Mesenchymal stem cell (in vitro differentiated cells and primary cell): ENCODE measurements at regions not wholly inside any gene's neighbourhood (a gene's known extent, or its start where the extent isn't known, plus 50 kb on each side); places are given as distances from the start of the nearest gene placed in this dataset.

Experiments
- DNase-seq: peaks from one replicate; pipeline ENCODE4 v3.0.0-alpha.2; 2013
- H2AFZ ChIP-seq: one replicate; pipeline ENCODE4 v1.6.1; 2013; ENCODE audit warnings: low read depth, mild to moderate bottlenecking, control low read depth, inconsistent platforms, low read length, moderate library complexity
- H2AK5ac ChIP-seq: 2 replicates; pipeline ENCODE4 v1.6.1; 2013; ENCODE audit warnings: low read length, moderate library complexity, mild to moderate bottlenecking, inconsistent platforms; ENCODE audit not compliant: severe bottlenecking
- H2BK120ac ChIP-seq: one replicate; pipeline ENCODE4 v1.6.1; 2013; ENCODE audit warnings: low read depth, mild to moderate bottlenecking, inconsistent platforms, low read length, moderate library complexity
- H2BK12ac ChIP-seq, 2 experiments: one replicate each; pipeline ENCODE4 v1.6.1; 2013; ENCODE audit warnings: inconsistent platforms in 2 of 2, low read length in 2 of 2, mild to moderate bottlenecking in 2 of 2, moderate library complexity in 2 of 2, control low read depth in 1 of 2
- H2BK15ac ChIP-seq: one replicate; pipeline ENCODE4 v1.6.1; 2013; ENCODE audit warnings: mild to moderate bottlenecking, low read depth, inconsistent platforms; ENCODE audit not compliant: poor library complexity, severe bottlenecking
- H2BK5ac ChIP-seq: 2 replicates; pipeline ENCODE4 v1.6.1; 2013; ENCODE audit warnings: low read depth, mild to moderate bottlenecking, low read length, control low read depth, inconsistent platforms; ENCODE audit not compliant: poor library complexity, severe bottlenecking
- H3K14ac ChIP-seq, 2 experiments: one replicate each; pipeline ENCODE4 v1.6.1; 2013; ENCODE audit warnings: inconsistent platforms in 2 of 2, low read length in 2 of 2, control low read depth in 1 of 2, mild to moderate bottlenecking in 1 of 2, moderate library complexity in 1 of 2
- H3K18ac ChIP-seq, 2 experiments: one replicate each; pipeline ENCODE4 v1.6.1; 2013; ENCODE audit warnings: inconsistent platforms in 2 of 2, low read length in 2 of 2, control low read depth in 1 of 2, low read depth in 1 of 2, mild to moderate bottlenecking in 1 of 2
- H3K23ac ChIP-seq, 2 experiments: one replicate each; pipeline ENCODE4 v1.6.1; 2013; ENCODE audit warnings: inconsistent platforms in 2 of 2, low read length in 2 of 2, mild to moderate bottlenecking in 2 of 2, moderate library complexity in 2 of 2, control low read depth in 1 of 2
- H3K27ac ChIP-seq: 2 replicates; pipeline ENCODE4 v1.5.1; 2013; ENCODE audit warnings: mild to moderate bottlenecking, moderate library complexity, low read length, control low read depth, inconsistent platforms; ENCODE audit not compliant: poor library complexity, severe bottlenecking
- H3K27me3 ChIP-seq, 2 experiments: 2 replicates each; pipeline versions ENCODE4 v1.6.1 to v1.7.0; 2013; ENCODE audit warnings: low read length in 2 of 2, mild to moderate bottlenecking in 2 of 2, moderate library complexity in 2 of 2, control low read depth in 1 of 2, inconsistent platforms in 1 of 2; ENCODE audit not compliant: control insufficient read depth in 1 of 2, insufficient read depth in 1 of 2
- H3K36me3 ChIP-seq, 2 experiments: 2 replicates each; pipeline versions ENCODE4 v1.6.1 to v1.7.0; 2013; ENCODE audit warnings: low read length in 2 of 2, control low read depth in 1 of 2, inconsistent platforms in 1 of 2, low read depth in 1 of 2, mild to moderate bottlenecking in 1 of 2; ENCODE audit not compliant: insufficient read depth in 2 of 2, control insufficient read depth in 1 of 2
- H3K4ac ChIP-seq, 2 experiments: one replicate each; pipeline ENCODE4 v1.6.1; 2013; ENCODE audit warnings: inconsistent platforms in 2 of 2, low read length in 2 of 2, mild to moderate bottlenecking in 2 of 2, moderate library complexity in 2 of 2, control low read depth in 1 of 2, low read depth in 1 of 2
- H3K4me1 ChIP-seq: 2 replicates; pipeline ENCODE4 v1.6.1; 2013; ENCODE audit warnings: low read depth, low read length, control low read depth; ENCODE audit not compliant: control insufficient read depth, insufficient read depth
- H3K4me2 ChIP-seq: 2 replicates; pipeline ENCODE4 v1.6.1; 2013; ENCODE audit warnings: low read length, mild to moderate bottlenecking, inconsistent platforms; ENCODE audit not compliant: poor library complexity, severe bottlenecking
- H3K4me3 ChIP-seq, 2 experiments: 2 replicates each; pipeline versions ENCODE4 v1.5.1 to v1.7.0; 2013; ENCODE audit warnings: low read length in 2 of 2, mild to moderate bottlenecking in 2 of 2, control low read depth in 1 of 2, low read depth in 1 of 2; ENCODE audit not compliant: insufficient read depth in 1 of 2
- H3K79me1 ChIP-seq: replicated peaks from 2 replicates; pipeline ENCODE4 v1.6.1; 2013; ENCODE audit warnings: mild to moderate bottlenecking, control low read depth, low read length, inconsistent platforms; ENCODE audit not compliant: poor library complexity, severe bottlenecking
- H3K9ac ChIP-seq: 2 replicates; pipeline ENCODE4 v1.7.0; 2013; ENCODE audit warnings: mild to moderate bottlenecking, low read length, moderate library complexity
- H3K9me3 ChIP-seq: 2 replicates; pipeline ENCODE4 v1.7.0; 2013; ENCODE audit warnings: mild to moderate bottlenecking, low read length; ENCODE audit not compliant: control insufficient read depth
- H4K8ac ChIP-seq: one replicate; pipeline ENCODE4 v1.6.1; 2013; ENCODE audit warnings: inconsistent platforms, mild to moderate bottlenecking, low read length, moderate library complexity
- H4K91ac ChIP-seq: one replicate; pipeline ENCODE4 v1.6.1; 2013; ENCODE audit warnings: mild to moderate bottlenecking, low read length, inconsistent platforms
- WGBS: methylation state at CpG from one replicate; pipeline ENCODE4 v1.1.7; 2013; ENCODE audit warnings: mixed read lengths; 5-methylcytosine and 5-hydroxymethylcytosine counted together

DNA sequence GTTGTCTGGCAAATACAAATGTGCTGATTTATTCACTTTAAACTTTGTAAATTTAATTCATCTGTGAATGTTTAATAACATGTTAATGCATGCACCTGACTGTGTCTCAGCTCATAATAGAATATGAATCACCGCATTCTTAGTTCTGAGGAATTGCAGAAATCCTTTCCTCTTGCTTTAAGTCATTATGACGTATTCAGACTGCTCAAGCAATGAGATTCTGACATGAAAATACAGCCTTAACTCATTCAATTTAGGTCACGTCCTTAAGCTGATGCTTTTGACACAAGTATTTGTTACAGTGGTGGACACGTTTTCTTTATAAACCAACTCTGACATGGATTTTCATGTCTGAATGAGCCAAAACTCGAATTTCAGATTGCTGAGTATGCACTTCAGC is 541.0 kb upstream of the KLF12 start:
- DNase-seq = no peak
- no peak overlapping the region for H3K14ac ChIP-seq
- H3K4ac ChIP-seq = no peak overlapping the region
- no peak overlapping the region for H2BK5ac ChIP-seq
- no peak overlapping the region for H2BK12ac ChIP-seq
- H2AK5ac ChIP-seq = no peak overlapping the region
- no peaks in the 10 kb centered on the region for H3K79me1 ChIP-seq
- no peak overlapping the region for H2AFZ ChIP-seq
- no peaks in the 10 kb centered on the region for H3K27me3 ChIP-seq
- H3K9ac ChIP-seq = no peak overlapping the region
- no peak overlapping the region for H3K23ac ChIP-seq
- no peak overlapping the region for H2BK120ac ChIP-seq
- H3K4me1 ChIP-seq = no peaks in the 10 kb centered on the region
- H3K4me3 ChIP-seq = no peak overlapping the region
- no peak overlapping the region for H3K18ac ChIP-seq
- no peak overlapping the region for H4K8ac ChIP-seq
- no peak overlapping the region for H3K27ac ChIP-seq
- H3K9me3 ChIP-seq = no peaks in the 10 kb centered on the region
- H2BK15ac ChIP-seq = no peak overlapping the region
- 82% methylated on average over 3 of the region's 5 CpGs for WGBS
- no peak overlapping the region for H4K91ac ChIP-seq
- H3K36me3 ChIP-seq = no peaks in the 10 kb centered on the region
- no peak overlapping the region for H3K4me2 ChIP-seq

GRCh38 chr13:74674720-74675119 is 540.5 kb upstream of the KLF12 start:
- H4K91ac ChIP-seq = no peak overlapping the region
- H3K27ac ChIP-seq = no peak overlapping the region
- no peaks in the 10 kb centered on the region for H3K36me3 ChIP-seq
- H4K8ac ChIP-seq = no peak overlapping the region
- H3K27me3 ChIP-seq = no peaks in the 10 kb centered on the region
- no peak overlapping the region for H2BK12ac ChIP-seq
- no peak overlapping the region for H3K4me3 ChIP-seq
- no peak overlapping the region for H3K4me2 ChIP-seq
- no peak overlapping the region for H3K9ac ChIP-seq
- no peaks in the 10 kb centered on the region for H3K79me1 ChIP-seq
- no peak overlapping the region for H3K18ac ChIP-seq
- H3K4me1 ChIP-seq = no peaks in the 10 kb centered on the region
- H3K23ac ChIP-seq = no peak overlapping the region
- no peak overlapping the region for H2AK5ac ChIP-seq
- H2BK15ac ChIP-seq = no peak overlapping the region
- no peak overlapping the region for H2BK120ac ChIP-seq
- H3K9me3 ChIP-seq = no peaks in the 10 kb centered on the region
- no CpG with 5 or more reads among the region's 1 CpG for WGBS
- H3K14ac ChIP-seq = no peak overlapping the region
- H2BK5ac ChIP-seq = no peak overlapping the region
- no peak for DNase-seq
- H3K4ac ChIP-seq = no peak overlapping the region
- H2AFZ ChIP-seq = no peak overlapping the region

DNA sequence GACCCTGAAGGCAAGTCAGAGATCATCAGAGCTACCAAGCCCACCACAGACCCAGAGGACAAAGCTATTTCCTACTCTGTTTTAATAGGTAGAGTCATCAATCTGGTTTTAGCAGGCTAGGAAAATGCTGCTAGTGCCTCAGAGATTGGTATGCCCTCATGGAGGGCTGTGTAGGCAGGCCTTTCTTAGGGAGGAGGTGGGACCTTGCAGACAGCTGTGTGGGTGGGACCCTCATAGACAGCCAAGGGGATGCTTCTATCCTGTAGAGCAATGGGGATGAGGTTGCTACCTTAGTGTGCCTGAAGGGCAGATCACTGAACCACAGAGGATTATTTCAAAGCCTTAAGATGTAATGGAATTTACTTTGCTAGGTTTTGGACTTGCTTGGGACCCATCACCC is 534.9 kb upstream of the KLF12 start:
- no peak overlapping the region for H3K9ac ChIP-seq

DNA sequence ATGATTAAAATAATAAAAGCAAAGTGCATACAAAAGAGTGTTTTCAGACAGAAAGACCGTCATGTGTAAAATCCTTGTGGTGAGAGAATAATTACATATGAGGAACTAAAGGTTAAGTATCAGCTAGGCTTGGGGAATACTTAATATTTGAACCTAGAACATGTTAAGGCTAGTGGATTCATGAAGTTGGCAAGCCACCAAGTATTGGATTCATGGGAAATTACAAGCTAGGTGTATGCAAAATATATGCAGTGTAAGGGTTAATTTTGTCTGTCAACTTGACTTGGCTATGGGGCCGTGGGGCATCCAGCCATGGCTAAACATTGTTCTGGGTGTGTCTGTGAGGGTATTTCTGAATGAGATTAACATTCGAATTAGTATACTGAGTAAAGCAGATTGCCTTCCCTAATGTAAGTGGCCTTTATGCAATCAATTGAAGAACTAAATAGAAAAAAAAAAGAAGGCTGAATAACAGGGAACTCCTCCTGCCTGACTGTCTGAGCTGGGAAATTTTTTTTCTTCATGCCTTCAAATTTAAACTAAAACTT is 533.5 kb upstream of the KLF12 start:
- Histone ChIP-seq H2BK15ac (no peak overlapping the region), H3K9ac (no peak overlapping the region), H3K36me3 (no peaks in the 10 kb centered on the region), H2BK5ac (no peak overlapping the region), H2AFZ (no peak overlapping the region), H3K4me3 (no peak overlapping the region), H4K8ac (no peak overlapping the region), H3K4me1 (no peaks in the 10 kb centered on the region), H2AK5ac (no peak overlapping the region), H4K91ac (no peak overlapping the region), H3K4ac (no peak overlapping the region), H3K27ac (no peak overlapping the region), H3K18ac (no peak overlapping the region), H3K4me2 (no peak overlapping the region), H2BK12ac (no peak overlapping the region), H3K23ac (no peak overlapping the region), H3K27me3 (no peaks in the 10 kb centered on the region), H2BK120ac (no peak overlapping the region), H3K79me1 (no peaks in the 10 kb centered on the region), H3K14ac (no peak overlapping the region), H3K9me3 (no peaks in the 10 kb centered on the region)
- DNase-seq = no peak
- 82% methylated on average over 2 of the region's 3 CpGs for WGBS

More for the DNA sequence above, 534.9 kb upstream of the KLF12 start:
- Histone ChIP-seq H3K36me3 (no peaks in the 10 kb centered on the region), H3K4me3 (no peak overlapping the region), H3K9me3 (no peaks in the 10 kb centered on the region), H2BK15ac (no peak overlapping the region), H3K79me1 (no peaks in the 10 kb centered on the region), H4K8ac (no peak overlapping the region), H3K4me1 (no peaks in the 10 kb centered on the region), H3K14ac (no peak overlapping the region), H2AFZ (no peak overlapping the region), H2AK5ac (no peak overlapping the region), H3K4me2 (no peak overlapping the region), H3K4ac (no peak overlapping the region), H2BK12ac (peak overlapping the region in 1 of 2 experiments; percentile 31), H3K23ac (no peak overlapping the region), H3K27me3 (no peaks in the 10 kb centered on the region), H2BK120ac (no peak overlapping the region), H4K91ac (no peak overlapping the region), H3K27ac (no peak overlapping the region), H2BK5ac (no peak overlapping the region), H3K18ac (no peak overlapping the region)
- DNase-seq = no peak
